ENCODE measurements at regions not wholly inside any gene's neighbourhood (a gene's known extent, or its start where the extent isn't known, plus 50 kb on each side); places are given as distances from the start of the nearest gene placed in this dataset.
A peak's percentile ranks its signal among the peaks of the same experiment; 100 is the strongest.

DNA sequence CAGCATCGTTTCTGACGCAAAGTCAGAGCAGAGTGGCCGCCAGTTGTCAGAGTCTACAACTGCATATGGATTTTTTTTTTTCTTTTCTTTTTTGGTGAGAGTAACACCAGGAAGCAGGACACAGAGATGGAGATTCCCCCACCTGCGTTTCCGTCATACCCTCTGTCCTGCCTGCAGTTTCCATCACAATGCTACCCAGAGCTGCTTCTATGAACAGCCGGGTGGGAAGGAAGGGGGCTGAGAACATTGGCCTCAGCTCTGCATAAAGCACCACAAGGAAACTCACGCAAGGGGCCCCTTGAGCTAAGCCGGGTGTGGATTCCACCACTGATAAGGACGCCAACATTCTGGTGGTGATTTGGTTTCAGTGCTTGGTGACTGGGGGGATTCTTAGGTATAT lies 183.5 kb upstream of the AFDN start:
- H3K4me3 Mint-ChIP-seq (ENCODE audit: unreplicated experiment): no peak overlapping the region
- no peaks in the 10 kb centered on the region for H3K9me3 Mint-ChIP-seq (ENCODE audit: unreplicated experiment)
- DNase-seq (ENCODE audit: low spot score): no peak
- no peak overlapping the region for H3K27ac Mint-ChIP-seq (ENCODE audit: unreplicated experiment)
- H3K4me1 Mint-ChIP-seq (ENCODE audit: unreplicated experiment): peaks cover 20% of the 10 kb centered on the region
- peaks cover 4% of the 10 kb centered on the region for H3K27me3 Mint-ChIP-seq (ENCODE audit: unreplicated experiment)
- peaks cover 11% of the 10 kb centered on the region for H3K36me3 Mint-ChIP-seq (ENCODE audit: low read depth, unreplicated experiment)
- TF ChIP-seq, protein P1, sequence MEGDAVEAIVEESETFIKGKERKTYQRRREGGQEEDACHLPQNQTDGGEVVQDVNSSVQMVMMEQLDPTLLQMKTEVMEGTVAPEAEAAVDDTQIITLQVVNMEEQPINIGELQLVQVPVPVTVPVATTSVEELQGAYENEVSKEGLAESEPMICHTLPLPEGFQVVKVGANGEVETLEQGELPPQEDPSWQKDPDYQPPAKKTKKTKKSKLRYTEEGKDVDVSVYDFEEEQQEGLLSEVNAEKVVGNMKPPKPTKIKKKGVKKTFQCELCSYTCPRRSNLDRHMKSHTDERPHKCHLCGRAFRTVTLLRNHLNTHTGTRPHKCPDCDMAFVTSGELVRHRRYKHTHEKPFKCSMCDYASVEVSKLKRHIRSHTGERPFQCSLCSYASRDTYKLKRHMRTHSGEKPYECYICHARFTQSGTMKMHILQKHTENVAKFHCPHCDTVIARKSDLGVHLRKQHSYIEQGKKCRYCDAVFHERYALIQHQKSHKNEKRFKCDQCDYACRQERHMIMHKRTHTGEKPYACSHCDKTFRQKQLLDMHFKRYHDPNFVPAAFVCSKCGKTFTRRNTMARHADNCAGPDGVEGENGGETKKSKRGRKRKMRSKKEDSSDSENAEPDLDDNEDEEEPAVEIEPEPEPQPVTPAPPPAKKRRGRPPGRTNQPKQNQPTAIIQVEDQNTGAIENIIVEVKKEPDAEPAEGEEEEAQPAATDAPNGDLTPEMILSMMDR (IDR thresholded peaks at IDR 0.05; ENCODE audit: unreplicated experiment): no peak

DNA sequence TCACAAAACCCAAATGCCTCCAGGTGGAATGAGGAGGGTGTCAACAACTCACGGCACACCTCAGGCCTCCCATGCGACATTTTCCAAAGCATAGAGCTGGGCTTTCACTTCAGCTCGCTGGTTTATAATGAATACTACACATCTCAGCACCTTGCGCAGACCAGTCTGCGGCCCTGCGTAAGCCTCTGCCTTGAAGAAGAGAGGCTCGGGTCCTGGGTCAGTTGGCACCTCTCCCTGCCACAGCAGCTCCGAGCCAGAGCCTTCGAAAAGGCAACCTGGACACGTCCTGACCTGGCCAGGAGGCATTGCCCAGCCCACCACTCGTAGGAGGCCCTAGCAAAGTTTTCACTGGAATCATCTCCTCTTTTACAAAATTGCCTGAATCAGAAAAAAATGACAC lies 183.0 kb upstream of the AFDN start:
- no peak overlapping the region for H3K4me3 Mint-ChIP-seq (ENCODE audit: unreplicated experiment)
- no peak for DNase-seq (ENCODE audit: low spot score)
- peaks cover 11% of the 10 kb centered on the region for H3K36me3 Mint-ChIP-seq (ENCODE audit: low read depth, unreplicated experiment)
- peaks cover 24% of the 10 kb centered on the region for H3K4me1 Mint-ChIP-seq (ENCODE audit: unreplicated experiment)
- TF ChIP-seq, protein P1 (IDR thresholded peaks at IDR 0.05; ENCODE audit: unreplicated experiment): no peak
- H3K9me3 Mint-ChIP-seq (ENCODE audit: unreplicated experiment): no peaks in the 10 kb centered on the region
- no peak overlapping the region for H3K27ac Mint-ChIP-seq (ENCODE audit: unreplicated experiment)
- H3K27me3 Mint-ChIP-seq (ENCODE audit: unreplicated experiment): peaks cover 4% of the 10 kb centered on the region

DNA sequence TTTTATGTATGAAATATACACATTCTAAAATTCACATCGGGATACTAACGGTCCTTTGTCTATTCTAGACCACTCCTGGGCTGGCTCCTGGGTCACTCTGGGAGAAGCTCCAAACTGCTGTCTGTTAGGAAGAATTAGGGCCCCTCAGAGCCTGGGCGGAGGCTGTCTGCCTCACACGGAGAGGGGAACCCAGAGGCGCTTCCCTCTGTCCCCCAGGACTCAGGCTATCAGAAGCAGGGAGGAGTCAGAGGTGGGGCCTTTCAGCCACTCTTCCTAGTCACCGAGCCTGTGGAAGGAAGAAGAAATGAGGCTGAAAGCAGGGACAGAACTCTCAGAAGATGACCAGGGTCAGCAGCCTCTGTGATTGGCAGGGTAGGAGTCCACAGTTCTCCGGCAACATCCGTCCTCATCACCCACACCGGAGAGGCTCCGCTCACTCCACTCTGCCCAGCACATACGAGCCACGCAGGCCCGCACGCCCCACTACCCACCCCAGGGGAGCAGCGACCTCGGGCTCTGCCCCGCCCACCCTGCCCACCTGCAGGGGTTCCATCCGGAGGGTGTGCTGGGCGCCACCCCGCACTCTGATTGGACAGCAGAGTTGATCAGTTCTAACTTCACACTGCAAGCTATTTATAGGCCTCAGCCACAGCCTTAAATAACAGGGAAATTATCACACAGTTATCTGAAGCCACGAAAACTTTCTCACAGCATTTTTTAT lies 182.1 kb upstream of the AFDN start:
- TF ChIP-seq, protein P1 (IDR thresholded peaks at IDR 0.05; ENCODE audit: unreplicated experiment): no peak
- H3K27me3 Mint-ChIP-seq (ENCODE audit: unreplicated experiment): peaks cover 8% of the 10 kb centered on the region
- no peak overlapping the region for H3K4me3 Mint-ChIP-seq (ENCODE audit: unreplicated experiment)
- no peak for DNase-seq (ENCODE audit: low spot score)
- no peak overlapping the region for H3K27ac Mint-ChIP-seq (ENCODE audit: unreplicated experiment)
- no peaks in the 10 kb centered on the region for H3K9me3 Mint-ChIP-seq (ENCODE audit: unreplicated experiment)
- peaks cover 27% of the 10 kb centered on the region for H3K4me1 Mint-ChIP-seq (ENCODE audit: unreplicated experiment)
- H3K36me3 Mint-ChIP-seq (ENCODE audit: low read depth, unreplicated experiment): peaks cover 11% of the 10 kb centered on the region

DNA sequence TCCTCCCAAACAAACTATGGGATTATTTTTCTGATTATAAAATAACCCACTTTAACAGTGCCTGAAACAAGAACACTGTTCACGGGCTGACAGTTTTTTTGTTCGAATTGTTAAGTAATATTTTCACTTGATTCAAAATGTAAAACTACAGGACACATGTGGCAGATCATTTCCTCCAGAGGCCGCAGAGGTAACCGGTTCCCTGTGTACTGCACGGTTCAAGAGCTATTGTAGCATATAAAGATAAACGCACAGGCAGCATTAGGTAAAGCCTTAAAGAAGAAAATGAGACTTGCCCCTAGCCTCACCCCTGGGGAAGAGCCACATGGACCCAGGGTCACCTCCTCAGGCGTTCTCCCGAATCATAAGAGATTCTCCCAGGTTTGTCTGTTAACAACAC lies 181.3 kb upstream of the AFDN start:
- Mint-ChIP-seq H3K4me1 (ENCODE audit: unreplicated experiment) (peaks cover 27% of the 10 kb centered on the region), H3K36me3 (ENCODE audit: low read depth, unreplicated experiment) (peaks cover 11% of the 10 kb centered on the region), H3K9me3 (ENCODE audit: unreplicated experiment) (no peaks in the 10 kb centered on the region), H3K4me3 (ENCODE audit: unreplicated experiment) (no peak overlapping the region), H3K27me3 (ENCODE audit: unreplicated experiment) (peaks cover 10% of the 10 kb centered on the region), H3K27ac (ENCODE audit: unreplicated experiment) (peak overlapping the region; percentile 16)
- DNase-seq (ENCODE audit: low spot score): no peak
- TF ChIP-seq, protein P1 (IDR thresholded peaks at IDR 0.05; ENCODE audit: unreplicated experiment): no peak

DNA sequence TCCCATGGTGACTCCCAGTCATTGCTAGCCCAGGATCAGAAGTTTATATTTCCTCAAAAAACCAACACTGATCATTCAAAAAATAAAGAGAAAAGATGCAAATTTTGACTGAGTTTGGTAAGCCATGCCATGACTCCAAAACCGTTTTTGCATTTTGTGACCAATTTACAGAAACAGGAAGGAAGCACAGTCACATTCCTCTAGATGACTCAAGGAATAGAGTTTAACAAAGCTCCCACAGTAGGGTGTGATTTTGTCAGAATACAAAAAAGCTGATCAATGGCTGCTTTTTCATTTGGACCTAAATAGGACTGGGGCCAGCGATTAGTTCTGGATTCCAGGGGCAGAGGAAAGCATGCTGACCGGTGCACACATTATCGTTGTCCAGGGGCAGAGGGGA lies 179.4 kb upstream of the AFDN start:
- Mint-ChIP-seq H3K36me3 (ENCODE audit: low read depth, unreplicated experiment) (peaks cover 6% of the 10 kb centered on the region), H3K27ac (ENCODE audit: unreplicated experiment) (peak overlapping the region; percentile 49)

More for the DNA sequence above, 179.4 kb upstream of the AFDN start:
- no peaks in the 10 kb centered on the region for H3K9me3 Mint-ChIP-seq (ENCODE audit: unreplicated experiment)
- TF ChIP-seq, protein P1 (IDR thresholded peaks at IDR 0.05; ENCODE audit: unreplicated experiment): no peak
- H3K4me1 Mint-ChIP-seq (ENCODE audit: unreplicated experiment): peaks cover 27% of the 10 kb centered on the region
- H3K27me3 Mint-ChIP-seq (ENCODE audit: unreplicated experiment): peaks cover 7% of the 10 kb centered on the region
- no peak for DNase-seq (ENCODE audit: low spot score)
- peak overlapping the region; percentile 34 for H3K4me3 Mint-ChIP-seq (ENCODE audit: unreplicated experiment)

Data from endothelial cell (in vitro differentiated cells).